Tongue (tissue), 1 donor: ENCODE measurements at regions not wholly inside any gene's neighbourhood (a gene's known extent, or its start where the extent isn't known, plus 50 kb on each side); places are given as distances from the start of the nearest gene placed in this dataset.

Experiments used
- DNase-seq: peaks from one replicate; pipeline ENCODE4 v3.0.0-alpha.2; 2015

GRCh38 chr6:1516742-1517520 lies 92.8 kb upstream of the FOXC1 start:
- DNase-seq, result no peak

GRCh38 chr6:1518855-1519254 lies 90.9 kb upstream of the FOXC1 start:
- DNase-seq, result no peak

- no peak for DNase-seq
Measured at GRCh38 chr6:1519597-1519996, 90.1 kb upstream of the FOXC1 start.

GRCh38 chr6:1522779-1523178 lies 86.9 kb upstream of the FOXC1 start:
- no peak for DNase-seq

GRCh38 chr6:1524040-1524480 lies 85.7 kb upstream of the FOXC1 start:
- peak; percentile 81 for DNase-seq

GRCh38 chr6:1525364-1526038 lies 84.2 kb upstream of the FOXC1 start:
- no peak for DNase-seq

- DNase-seq, result peak; percentile 88
Measured at GRCh38 chr6:1526398-1527072, 83.2 kb upstream of the FOXC1 start.

- DNase-seq, result peak; percentile 96
Measured at GRCh38 chr6:1527073-1527457, 82.7 kb upstream of the FOXC1 start.

- DNase-seq, result no peak
Measured at GRCh38 chr6:1535295-1535694, 74.4 kb upstream of the FOXC1 start.

GRCh38 chr6:1536526-1537429 lies 72.9 kb upstream of the FOXC1 start:
- no peak for DNase-seq

- peak; percentile 69 for DNase-seq
Measured at GRCh38 chr6:1538369-1538768, 71.3 kb upstream of the FOXC1 start.

- peak; percentile 67 for DNase-seq
Measured at GRCh38 chr6:1538810-1539478, 70.8 kb upstream of the FOXC1 start.

GRCh38 chr6:1540864-1541521 lies 68.7 kb upstream of the FOXC1 start:
- no peak for DNase-seq

GRCh38 chr6:1542335-1542734 lies 67.4 kb upstream of the FOXC1 start:
- DNase-seq, result no peak

GRCh38 chr6:1542764-1543163 lies 67.0 kb upstream of the FOXC1 start:
- DNase-seq, result no peak

GRCh38 chr6:1544000-1544399 lies 65.7 kb upstream of the FOXC1 start:
- no peak for DNase-seq

GRCh38 chr6:1544603-1545002 lies 65.1 kb upstream of the FOXC1 start:
- no peak for DNase-seq

GRCh38 chr6:1545654-1546053 lies 64.1 kb upstream of the FOXC1 start:
- DNase-seq, result no peak

- DNase-seq, result no peak
Measured at GRCh38 chr6:1547785-1548184, 61.9 kb upstream of the FOXC1 start.

GRCh38 chr6:1551249-1551648 lies 58.5 kb upstream of the FOXC1 start:
- DNase-seq, result no peak

GRCh38 chr6:1552296-1552761 lies 57.4 kb upstream of the FOXC1 start:
- no peak for DNase-seq
